ENCODE measurements at regions not wholly inside any gene's neighbourhood (a gene's known extent, or its start where the extent isn't known, plus 50 kb on each side); places are given as distances from the start of the nearest gene placed in this dataset.

- H3K23ac ChIP-seq (ENCODE audit: insufficient read length): no peak overlapping the region
- no peak overlapping the region for H3K18ac ChIP-seq (ENCODE audit: extremely low read depth, low read length)
- H4K20me1 ChIP-seq (replicated peaks in 1 of 2; ENCODE audit: control insufficient read depth in 1 of 2, insufficient read depth in 2 of 2, low read length in 2 of 2): no peaks in the 10 kb centered on the region
- no peak overlapping the region for H4K5ac ChIP-seq (ENCODE audit: insufficient read length, low read depth, low read length)
- DNase-seq (ENCODE audit: low read depth in 1 of 2, low spot score in 2 of 2): no peak
- no peak overlapping the region for H3K9ac ChIP-seq (replicated peaks in 1 of 4; ENCODE audit: extremely low read depth in 1 of 4, low read depth in 3 of 4, low read length in 3 of 4)
- H3K27me3 ChIP-seq (replicated peaks in 1 of 4; ENCODE audit: control insufficient read depth in 3 of 4, extremely low read depth in 1 of 4, insufficient read depth in 3 of 4, low read length in 3 of 4): no peaks in the 10 kb centered on the region; a peak in 1 of 7 replicates
- H4K8ac ChIP-seq (ENCODE audit: extremely low read depth, insufficient read depth, low read length): no peak overlapping the region
- ChIA-PET CTCF (ENCODE audit: partially characterized antibody) (no interaction called here), POLR2A (ENCODE audit: partially characterized antibody) (interaction anchor here (0.6 kb wide), 1 partner anchor 10 kb away, joined by 3 read pairs; no protein-coding TSS in a partner anchor)
- no peaks in the 10 kb centered on the region for H3K23me2 ChIP-seq (ENCODE audit: low read depth, low read length)
- H3K9me3 ChIP-seq (ENCODE audit: insufficient read depth in 2 of 2, low read depth in 1 of 2, low read length in 1 of 2): no peaks in the 10 kb centered on the region
- H3K27ac ChIP-seq (ENCODE audit: low read depth, low read length): no peak overlapping the region
- no peak overlapping the region for H4K91ac ChIP-seq (replicated peaks; ENCODE audit: insufficient read length, low read length)
- H3K56ac ChIP-seq (replicated peaks; ENCODE audit: insufficient read length, low read depth, low read length): no peak overlapping the region
- H2BK15ac ChIP-seq (ENCODE audit: low read length): no peak overlapping the region
- H3K79me1 ChIP-seq (ENCODE audit: low read depth, low read length): no peaks in the 10 kb centered on the region
- no peak overlapping the region for H3K4me2 ChIP-seq (ENCODE audit: insufficient read depth in 1 of 2, low read depth in 2 of 2, low read length in 2 of 2)
- no peak overlapping the region for H2AK5ac ChIP-seq (ENCODE audit: low read depth, low read length)
- no peaks in the 10 kb centered on the region for H3K36me3 ChIP-seq (ENCODE audit: control insufficient read depth in 2 of 4, insufficient read depth in 4 of 4, low read length in 3 of 4)
- no peak for FAIRE-seq
- TF ChIP-seq POLR2A (IDR thresholded peaks at IDR 0.05; ENCODE audit: control extremely low read depth in 1 of 2, low read depth in 2 of 2, low read length in 2 of 2): no peak
- TF ChIP-seq YY1 (IDR thresholded peaks at IDR 0.05; ENCODE audit: low read depth, low read length): no peak
- TF ChIP-seq, protein P1, sequence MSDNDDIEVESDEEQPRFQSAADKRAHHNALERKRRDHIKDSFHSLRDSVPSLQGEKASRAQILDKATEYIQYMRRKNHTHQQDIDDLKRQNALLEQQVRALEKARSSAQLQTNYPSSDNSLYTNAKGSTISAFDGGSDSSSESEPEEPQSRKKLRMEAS (IDR thresholded peaks at IDR 0.05): no peak
- no peak for TF ChIP-seq CBX8 (IDR thresholded peaks at IDR 0.05; ENCODE audit: borderline replicate concordance, low read depth, low read length)
- no peak for TF ChIP-seq TEAD4 (IDR thresholded peaks at IDR 0.05; ENCODE audit: low read depth, low read length)
- no peak for TF ChIP-seq ASH2L (IDR thresholded peaks at IDR 0.05; ENCODE audit: low read length)
- no peak for TF ChIP-seq CBX5 (IDR thresholded peaks at IDR 0.05; ENCODE audit: low read depth, low read length)
- TF ChIP-seq BRCA1 (IDR thresholded peaks at IDR 0.05; ENCODE audit: low read depth, low read length): no peak
- no peak for TF ChIP-seq KDM1A (IDR thresholded peaks at IDR 0.05; ENCODE audit: borderline replicate concordance, low read length)
- no peak for TF ChIP-seq RFX5 (IDR thresholded peaks at IDR 0.05; ENCODE audit: borderline replicate concordance, low read depth, low read length)
- no peak for TF ChIP-seq JUND (IDR thresholded peaks at IDR 0.05; ENCODE audit: low read length)
- no peak for TF ChIP-seq RNF2 (IDR thresholded peaks at IDR 0.05; ENCODE audit: borderline replicate concordance, low read depth, low read length, missing control alignments, poor library complexity, severe bottlenecking)
- no peak for TF ChIP-seq NRF1 (IDR thresholded peaks at IDR 0.05; ENCODE audit: low read depth, low read length)
- no peaks in the 10 kb centered on the region for H3K79me2 ChIP-seq (ENCODE audit: control insufficient read depth in 1 of 2, insufficient read depth in 2 of 2, low read length in 2 of 2)
- H3K4me1 ChIP-seq (replicated peaks in 1 of 4; ENCODE audit: control insufficient read depth in 3 of 4, insufficient read depth in 4 of 4, low read length in 3 of 4): no peaks in the 10 kb centered on the region
- no peak overlapping the region for H2BK12ac ChIP-seq (ENCODE audit: low read depth, low read length)
- H2BK120ac ChIP-seq (replicated peaks; ENCODE audit: low read depth, low read length): no peak overlapping the region
- H2BK5ac ChIP-seq (ENCODE audit: low read depth, low read length): no peak overlapping the region
- no peak overlapping the region for H3K14ac ChIP-seq (ENCODE audit: insufficient read length)
- 95% methylated on average over 2 of the region's 2 CpGs; no CpG with 5 or more reads in 1 of the 2 experiments for WGBS, 2 experiments (ENCODE audit: extremely low coverage in 1 of 2, insufficient coverage in 1 of 2, insufficient read length in 1 of 2, insufficient replicate concordance in 2 of 2, low coverage in 1 of 2, low lambda C conversion rate in 2 of 2, missing lambda C conversion rate in 1 of 2)
- H2AFZ ChIP-seq (ENCODE audit: low read length): no peak overlapping the region
- no peak overlapping the region for H3K4ac ChIP-seq (replicated peaks; ENCODE audit: insufficient read length, low read depth, low read length)
- no peak overlapping the region for H3K4me3 ChIP-seq (ENCODE audit: extremely low read depth in 1 of 4, insufficient read depth in 2 of 4, low read depth in 3 of 4, low read length in 4 of 4)
- no peak overlapping the region for H2BK20ac ChIP-seq (ENCODE audit: low read length)
Observed at GRCh38 chr1:61626816-61627215, 98.1 kb downstream of the TM2D1 start.
